ENCODE measurements at regions not wholly inside any gene's neighbourhood (a gene's known extent, or its start where the extent isn't known, plus 50 kb on each side); places are given as distances from the start of the nearest gene placed in this dataset.

DNA sequence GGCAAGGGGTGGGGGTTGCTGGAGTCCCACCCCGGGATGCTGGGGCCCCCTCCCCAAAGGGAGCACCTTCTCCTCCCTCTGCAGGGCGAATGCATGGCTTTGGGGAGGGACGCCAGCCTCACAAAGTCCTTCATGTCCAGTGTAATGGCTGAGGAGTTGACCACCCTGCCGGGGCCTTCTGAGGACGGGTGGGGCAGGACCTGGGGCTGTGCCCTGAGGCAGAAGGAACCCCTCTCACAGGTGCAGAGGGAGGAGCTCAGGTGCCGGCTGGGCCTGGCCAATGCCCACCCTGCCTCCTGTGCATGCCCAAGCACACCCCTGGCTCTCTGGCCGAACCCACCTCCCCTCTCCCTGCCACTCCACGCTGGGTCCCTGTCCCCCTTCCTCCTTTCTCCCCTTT is 64.3 kb upstream of the RNU6ATAC start:
- Histone ChIP-seq H3K4me1 (peaks cover 15% of the 10 kb centered on the region), H3K9me3 (replicated peaks) (no peaks in the 10 kb centered on the region), H3K27ac (replicated peaks) (no peak overlapping the region), H3K36me3 (no peaks in the 10 kb centered on the region), H3K27me3 (ENCODE audit: low read depth) (no peaks in the 10 kb centered on the region), H3K4me3 (no peak overlapping the region)
- no peak for TF ChIP-seq CTCF (IDR thresholded peaks at IDR 0.05; ENCODE audit: borderline replicate concordance)
- DNase-seq: no peak
- intact Hi-C loops (cut with micrococcal nuclease): no loop called here

DNA sequence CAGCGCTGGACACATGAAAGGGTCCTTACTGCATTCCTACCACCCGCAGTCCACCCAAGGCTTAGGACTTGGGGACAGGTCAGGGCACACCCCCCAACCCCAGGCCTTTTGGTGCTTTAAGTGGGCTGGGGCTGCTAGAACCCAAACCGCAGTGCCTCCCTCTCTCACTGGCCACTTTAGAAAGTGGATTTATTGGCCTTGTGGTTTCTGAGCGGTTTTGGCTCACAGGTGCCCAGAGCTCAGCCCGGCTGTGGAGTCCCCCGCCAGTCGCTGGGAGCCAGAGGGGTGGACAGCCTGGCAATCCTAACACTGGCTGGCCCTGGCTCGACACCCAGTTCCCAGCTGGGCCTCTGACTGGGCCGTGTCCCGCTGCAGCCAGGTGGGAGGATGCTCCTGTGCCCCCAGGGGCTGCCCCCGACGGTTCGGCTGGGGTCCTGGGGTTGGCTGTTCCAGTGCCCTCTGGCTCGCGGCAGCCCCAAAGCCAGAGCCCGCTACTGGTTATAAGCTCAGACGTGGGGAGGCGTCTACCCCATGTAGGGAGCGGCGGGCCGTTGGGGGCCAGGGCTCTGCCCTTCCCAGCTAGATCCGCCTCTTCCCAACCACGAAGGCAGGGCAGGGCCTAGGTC is 65.2 kb upstream of the RNU6ATAC start:
- Histone ChIP-seq H3K4me3 (no peak overlapping the region), H3K27me3 (ENCODE audit: low read depth) (no peaks in the 10 kb centered on the region), H3K9me3 (replicated peaks) (no peaks in the 10 kb centered on the region), H3K36me3 (no peaks in the 10 kb centered on the region), H3K27ac (replicated peaks) (no peak overlapping the region), H3K4me1 (peaks cover 15% of the 10 kb centered on the region)
- TF ChIP-seq CTCF (IDR thresholded peaks at IDR 0.05; ENCODE audit: borderline replicate concordance): no peak
- DNase-seq: no peak
- intact Hi-C loops (cut with micrococcal nuclease): no loop called here

DNA sequence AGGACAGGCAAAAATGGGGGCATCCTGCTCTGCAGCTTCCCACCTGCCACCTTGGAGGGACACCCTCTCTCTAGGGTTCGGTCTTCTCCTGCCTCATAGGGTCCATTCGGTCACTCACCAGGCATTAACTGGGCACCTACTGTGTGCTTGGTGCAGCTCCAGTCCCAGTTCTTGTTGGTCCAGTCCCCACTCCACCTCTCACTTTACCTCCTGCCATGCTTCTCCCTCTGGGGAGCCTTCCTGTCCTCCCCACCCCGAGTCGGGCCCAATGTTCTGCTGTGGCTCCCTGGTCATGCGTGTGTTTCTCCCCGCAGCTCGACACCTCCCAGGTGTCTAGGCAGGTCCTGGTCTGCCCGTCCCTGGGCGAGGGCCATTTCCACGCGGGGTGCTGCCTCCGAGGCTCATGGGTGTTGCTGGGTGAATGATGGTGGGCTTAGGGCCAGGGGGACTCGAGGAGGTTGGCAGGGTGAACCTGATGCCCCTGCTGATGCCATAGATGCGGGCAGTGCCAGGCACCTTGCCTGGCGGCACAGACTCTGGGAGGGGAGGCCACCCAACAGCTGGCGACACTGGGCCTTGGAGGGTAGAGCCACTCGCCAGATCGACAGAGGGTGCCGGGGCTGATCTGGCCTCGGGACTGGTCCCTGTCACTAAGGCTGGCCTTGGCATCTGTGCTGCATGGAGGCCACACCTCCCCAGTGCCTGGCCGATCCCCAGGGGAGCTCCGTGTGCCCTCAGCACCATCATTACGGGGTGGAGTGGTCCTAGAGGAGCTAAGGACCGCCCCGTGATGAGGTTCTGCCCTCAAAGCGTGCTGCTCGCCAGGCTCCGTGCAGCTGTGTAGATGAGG is 66.0 kb upstream of the RNU6ATAC start:
- DNase-seq: no peak
- no peaks in the 10 kb centered on the region for H3K9me3 ChIP-seq (replicated peaks)
- no peak overlapping the region for H3K4me3 ChIP-seq
- H3K4me1 ChIP-seq: peaks cover 16% of the 10 kb centered on the region
- H3K27me3 ChIP-seq (ENCODE audit: low read depth): no peaks in the 10 kb centered on the region
- no peaks in the 10 kb centered on the region for H3K36me3 ChIP-seq
- H3K27ac ChIP-seq (replicated peaks): peak overlapping the region; percentile 48
- intact Hi-C loops (cut with micrococcal nuclease): no loop called here
- TF ChIP-seq CTCF (IDR thresholded peaks at IDR 0.05; ENCODE audit: borderline replicate concordance): no peak

- H3K9me3 ChIP-seq (replicated peaks): no peaks in the 10 kb centered on the region
- H3K27ac ChIP-seq (replicated peaks): peak overlapping the region; percentile 48
- intact Hi-C loops (cut with micrococcal nuclease): no loop called here
- peaks cover 22% of the 10 kb centered on the region for H3K4me1 ChIP-seq
- no peak for TF ChIP-seq CTCF (IDR thresholded peaks at IDR 0.05; ENCODE audit: borderline replicate concordance)
- H3K4me3 ChIP-seq: no peak overlapping the region
- no peaks in the 10 kb centered on the region for H3K36me3 ChIP-seq
- no peak for DNase-seq
- no peaks in the 10 kb centered on the region for H3K27me3 ChIP-seq (ENCODE audit: low read depth)
Observed at GRCh38 chr9:134230942-134231325, 66.6 kb upstream of the RNU6ATAC start.

DNA sequence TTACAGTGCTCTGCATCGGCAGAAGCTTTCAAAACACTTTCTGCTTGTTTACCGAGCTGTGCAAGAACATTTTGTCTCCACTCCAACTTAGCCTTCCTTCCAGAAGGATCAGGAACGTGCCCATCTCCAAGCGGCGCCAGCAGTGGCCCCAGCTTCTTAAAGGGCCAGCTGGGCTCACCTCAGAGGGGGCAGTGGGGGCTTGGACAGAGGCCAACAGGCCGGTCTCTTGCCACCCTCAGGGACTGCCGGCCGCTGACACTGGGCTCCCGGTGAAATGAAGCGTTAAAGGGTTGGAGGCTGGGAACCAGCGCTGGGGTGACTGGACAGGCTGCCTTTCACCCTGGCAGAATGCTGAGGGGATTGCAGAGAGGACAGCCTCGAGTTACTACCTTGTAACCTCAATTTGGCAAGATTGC is 67.0 kb upstream of the RNU6ATAC start:
- no peak for TF ChIP-seq CTCF (IDR thresholded peaks at IDR 0.05; ENCODE audit: borderline replicate concordance)
- Histone ChIP-seq H3K9me3 (replicated peaks) (no peaks in the 10 kb centered on the region), H3K4me3 (no peak overlapping the region), H3K27ac (replicated peaks) (peak overlapping the region; percentile 48), H3K36me3 (no peaks in the 10 kb centered on the region), H3K27me3 (ENCODE audit: low read depth) (no peaks in the 10 kb centered on the region), H3K4me1 (peaks cover 26% of the 10 kb centered on the region)
- intact Hi-C loops (cut with micrococcal nuclease): no loop called here
- DNase-seq: no peak
